ENCODE measurements at regions not wholly inside any gene's neighbourhood (a gene's known extent, or its start where the extent isn't known, plus 50 kb on each side); places are given as distances from the start of the nearest gene placed in this dataset.

DNA sequence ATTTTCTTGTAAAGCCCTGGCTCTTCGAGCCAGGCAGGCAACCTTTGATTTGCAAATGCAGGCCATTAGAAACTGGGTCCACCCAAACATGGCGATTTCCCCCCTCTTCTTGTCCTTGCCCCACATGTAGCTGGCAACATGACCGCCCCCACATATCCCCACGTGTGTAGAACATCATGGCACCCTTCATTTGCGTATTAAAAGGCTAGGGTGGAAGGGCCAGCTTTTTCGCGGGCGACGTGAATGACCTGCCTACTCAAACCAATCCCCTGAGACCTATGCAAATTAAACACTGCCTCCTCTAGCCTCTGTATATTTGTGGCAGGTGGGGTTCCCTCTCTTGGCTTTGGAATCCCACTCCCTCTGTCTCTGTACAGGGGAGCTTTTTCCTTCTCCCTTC lies 107.0 kb upstream of the CLINT1 start:
- no peak for TF ChIP-seq POLR2A (IDR thresholded peaks at IDR 0.05)
- TF ChIP-seq, protein P1, sequence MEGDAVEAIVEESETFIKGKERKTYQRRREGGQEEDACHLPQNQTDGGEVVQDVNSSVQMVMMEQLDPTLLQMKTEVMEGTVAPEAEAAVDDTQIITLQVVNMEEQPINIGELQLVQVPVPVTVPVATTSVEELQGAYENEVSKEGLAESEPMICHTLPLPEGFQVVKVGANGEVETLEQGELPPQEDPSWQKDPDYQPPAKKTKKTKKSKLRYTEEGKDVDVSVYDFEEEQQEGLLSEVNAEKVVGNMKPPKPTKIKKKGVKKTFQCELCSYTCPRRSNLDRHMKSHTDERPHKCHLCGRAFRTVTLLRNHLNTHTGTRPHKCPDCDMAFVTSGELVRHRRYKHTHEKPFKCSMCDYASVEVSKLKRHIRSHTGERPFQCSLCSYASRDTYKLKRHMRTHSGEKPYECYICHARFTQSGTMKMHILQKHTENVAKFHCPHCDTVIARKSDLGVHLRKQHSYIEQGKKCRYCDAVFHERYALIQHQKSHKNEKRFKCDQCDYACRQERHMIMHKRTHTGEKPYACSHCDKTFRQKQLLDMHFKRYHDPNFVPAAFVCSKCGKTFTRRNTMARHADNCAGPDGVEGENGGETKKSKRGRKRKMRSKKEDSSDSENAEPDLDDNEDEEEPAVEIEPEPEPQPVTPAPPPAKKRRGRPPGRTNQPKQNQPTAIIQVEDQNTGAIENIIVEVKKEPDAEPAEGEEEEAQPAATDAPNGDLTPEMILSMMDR (IDR thresholded peaks at IDR 0.05), result no peak

All from lower leg skin (tissue), 3 donors.